ENCODE measurements at regions not wholly inside any gene's neighbourhood (a gene's known extent, or its start where the extent isn't known, plus 50 kb on each side); places are given as distances from the start of the nearest gene placed in this dataset.
"Not testable (repeated sequence)": the region's sequence is repeated elsewhere in the genome, so short reads cannot be mapped to it uniquely, and the experiment has no call there.

DNA sequence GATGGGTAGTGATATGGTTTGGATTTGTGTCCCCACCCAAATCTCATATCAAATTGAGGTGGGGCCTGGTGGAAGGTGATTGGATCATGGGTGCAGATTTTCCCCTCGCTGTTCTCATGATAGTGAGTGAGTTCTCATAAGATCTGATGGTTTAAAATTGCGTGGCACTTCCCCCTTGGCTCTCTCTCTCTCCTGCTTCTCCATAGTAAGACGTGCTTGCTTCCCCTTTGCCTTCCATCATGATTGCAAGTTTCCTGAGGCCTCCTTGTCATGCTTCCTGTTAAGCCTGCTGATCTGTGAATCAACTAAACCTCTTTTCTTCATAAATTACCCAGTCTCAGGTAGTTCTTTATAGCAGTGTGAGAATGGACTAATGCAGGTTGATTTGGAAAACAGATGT lies 223.2 kb upstream of the APCDD1 start:
- DNase-seq, result no peak

DNA sequence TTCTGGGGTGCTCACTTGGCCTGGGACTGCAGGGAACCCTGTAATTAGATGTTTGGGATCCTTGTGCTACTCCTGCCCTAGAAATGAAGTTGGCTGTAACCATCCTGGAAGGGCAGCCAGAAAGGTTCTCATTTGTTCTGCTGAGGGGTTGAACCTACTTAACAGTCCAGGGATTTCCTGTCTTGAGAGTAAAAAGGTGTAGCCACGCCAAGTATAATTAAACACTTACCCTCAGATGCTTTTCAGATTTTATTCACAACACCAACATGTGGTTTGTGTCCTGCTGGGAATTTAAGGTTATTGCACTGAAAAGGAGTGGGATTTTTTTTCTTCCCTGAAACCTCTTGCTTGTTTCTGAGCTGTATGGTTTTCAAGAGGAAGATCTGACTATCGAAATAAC lies 222.4 kb upstream of the APCDD1 start:
- DNase-seq, result no peak

GRCh38 chr18:10233082-10233875 lies 221.2 kb upstream of the APCDD1 start:
- DNase-seq, result no peak

GRCh38 chr18:10234281-10234680 lies 220.2 kb upstream of the APCDD1 start:
- DNase-seq, result no peak

DNA sequence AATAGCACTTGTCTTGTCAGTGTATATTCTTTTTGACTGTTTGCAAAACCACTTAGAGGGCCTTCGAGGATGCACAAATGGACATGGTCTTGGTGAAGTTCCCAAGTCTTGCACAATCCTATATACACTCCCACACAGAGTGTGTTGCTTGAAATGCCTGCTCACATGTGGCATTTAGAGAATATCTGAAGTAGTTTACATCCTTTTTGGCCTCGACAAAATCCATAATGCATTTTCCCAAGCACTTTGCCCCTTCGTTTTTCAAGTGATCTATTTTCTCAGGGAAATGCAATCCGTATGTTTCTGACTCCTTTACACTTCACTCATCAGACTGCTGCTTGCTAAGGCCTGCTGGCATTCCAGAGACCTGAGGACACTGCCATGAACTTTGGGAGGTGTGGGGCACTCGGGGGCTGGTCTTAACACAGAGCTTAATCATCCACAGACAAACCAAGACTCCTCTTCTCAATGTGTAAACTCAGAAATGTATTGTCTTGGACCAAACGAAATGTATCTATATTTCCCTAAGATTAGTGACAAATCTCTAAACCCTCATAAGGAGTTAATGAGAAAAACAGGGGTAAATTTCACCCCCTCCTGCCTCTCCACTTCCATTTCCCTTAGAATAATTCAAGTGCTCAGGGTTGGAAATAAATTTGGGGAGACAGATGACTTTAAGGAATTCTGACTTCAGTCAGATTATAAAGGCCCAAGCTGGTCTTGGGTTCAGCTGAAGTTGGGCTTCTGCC lies 219.3 kb upstream of the APCDD1 start:
- DNase-seq, result peak; percentile 49

DNA sequence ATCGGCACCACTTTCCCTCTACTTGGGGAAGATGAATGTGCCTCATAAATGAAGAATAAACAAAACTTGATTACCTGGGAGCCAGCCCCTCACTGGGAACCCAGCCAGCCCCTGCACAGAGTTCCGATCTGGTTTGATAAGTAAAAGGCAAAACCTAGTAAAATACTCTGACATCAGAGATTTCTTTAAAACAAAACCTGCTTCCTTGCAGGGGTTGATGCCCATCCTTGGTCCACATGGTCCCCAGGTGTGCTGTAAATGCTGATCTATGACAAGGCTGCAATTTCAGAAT lies 218.8 kb upstream of the APCDD1 start:
- DNase-seq, result no peak

DNA sequence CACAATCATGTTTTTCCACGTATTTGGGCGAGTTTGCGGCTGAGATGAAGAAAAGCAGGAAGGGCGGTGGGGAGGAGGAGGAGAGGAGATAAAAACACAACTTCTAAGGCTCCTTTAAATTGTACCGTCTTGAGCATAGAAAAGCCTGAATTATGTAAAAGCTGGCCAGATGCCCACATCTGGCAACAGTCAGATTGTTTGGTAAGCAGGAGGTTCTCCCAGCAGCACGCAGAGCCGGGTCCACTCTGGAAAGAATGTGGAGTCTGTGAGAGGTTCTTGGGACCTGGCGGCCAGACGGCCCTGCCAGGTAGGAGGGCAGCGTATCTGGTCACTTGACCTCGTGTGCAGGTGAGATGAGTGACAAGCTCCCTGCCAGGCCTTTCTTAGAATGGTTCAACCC lies 215.3 kb upstream of the APCDD1 start:
- no peak for DNase-seq

DNA sequence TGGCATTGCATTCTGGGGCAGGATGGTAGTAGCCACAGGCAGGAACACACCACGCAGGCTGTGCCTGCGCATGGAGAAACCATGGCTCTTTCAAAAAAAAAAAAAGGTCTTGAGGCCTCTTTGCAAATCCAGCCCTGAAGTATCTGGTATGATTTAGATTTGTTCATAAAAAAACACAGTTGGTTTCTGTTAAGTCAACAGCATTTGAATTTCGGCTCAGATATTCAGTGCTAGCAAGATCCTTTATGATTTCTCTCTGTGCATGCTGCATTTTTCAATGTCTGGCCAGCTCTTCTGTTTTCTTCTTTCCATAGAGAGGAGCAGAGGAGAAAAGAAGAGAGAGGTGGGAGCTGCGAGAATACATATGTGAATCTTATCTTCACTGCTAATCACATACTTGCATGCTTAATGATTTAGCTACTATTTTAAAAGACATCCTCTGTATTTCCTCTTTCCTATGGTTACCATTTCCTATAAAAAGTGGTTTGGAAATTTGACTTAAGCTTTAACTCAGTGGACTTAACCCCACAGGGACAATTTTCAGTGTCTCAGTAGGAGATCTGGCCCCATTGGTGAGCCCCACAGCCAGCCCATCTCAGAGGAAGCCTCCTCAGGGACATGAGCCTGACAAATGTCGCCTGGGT lies 214.3 kb upstream of the APCDD1 start:
- DNase-seq, result no peak

DNA sequence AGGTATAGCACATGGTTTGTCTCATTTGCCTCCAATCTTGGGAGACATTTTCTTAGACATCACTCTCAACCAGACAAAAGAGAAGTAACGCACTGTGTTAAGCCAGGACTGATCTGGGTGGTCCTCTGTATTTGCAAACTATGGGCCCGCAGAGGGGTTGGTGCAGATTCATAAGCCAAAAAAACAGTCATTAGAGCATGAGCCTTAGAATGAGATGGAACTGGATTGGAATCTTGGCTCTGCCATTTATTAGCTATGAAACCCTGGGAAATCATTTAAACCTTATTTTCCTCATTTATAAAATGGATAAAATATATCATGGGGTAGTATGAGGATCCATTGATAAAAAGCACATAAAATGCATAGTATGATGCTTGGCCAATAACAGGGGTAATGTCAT lies 213.5 kb upstream of the APCDD1 start:
- no peak for DNase-seq

DNA sequence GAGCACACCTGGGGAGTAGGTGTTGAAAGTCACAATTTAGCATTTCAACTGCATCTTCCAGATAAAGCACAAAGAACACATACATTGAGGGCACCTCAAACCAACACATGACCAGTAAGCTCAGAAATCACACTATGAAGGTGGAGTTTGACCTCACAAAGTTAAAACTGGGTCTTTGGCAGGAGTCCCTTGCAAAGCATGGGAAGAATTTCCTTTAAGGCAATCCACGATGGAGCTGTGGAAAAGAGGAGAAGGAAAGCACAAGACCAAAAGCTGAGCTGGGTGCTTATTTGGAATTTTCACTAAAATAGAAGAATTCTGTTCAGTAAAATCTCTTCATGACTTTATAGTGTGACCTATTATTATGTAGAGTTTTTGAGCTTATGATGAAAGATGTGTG lies 212.9 kb upstream of the APCDD1 start:
- DNase-seq, result no peak

DNA sequence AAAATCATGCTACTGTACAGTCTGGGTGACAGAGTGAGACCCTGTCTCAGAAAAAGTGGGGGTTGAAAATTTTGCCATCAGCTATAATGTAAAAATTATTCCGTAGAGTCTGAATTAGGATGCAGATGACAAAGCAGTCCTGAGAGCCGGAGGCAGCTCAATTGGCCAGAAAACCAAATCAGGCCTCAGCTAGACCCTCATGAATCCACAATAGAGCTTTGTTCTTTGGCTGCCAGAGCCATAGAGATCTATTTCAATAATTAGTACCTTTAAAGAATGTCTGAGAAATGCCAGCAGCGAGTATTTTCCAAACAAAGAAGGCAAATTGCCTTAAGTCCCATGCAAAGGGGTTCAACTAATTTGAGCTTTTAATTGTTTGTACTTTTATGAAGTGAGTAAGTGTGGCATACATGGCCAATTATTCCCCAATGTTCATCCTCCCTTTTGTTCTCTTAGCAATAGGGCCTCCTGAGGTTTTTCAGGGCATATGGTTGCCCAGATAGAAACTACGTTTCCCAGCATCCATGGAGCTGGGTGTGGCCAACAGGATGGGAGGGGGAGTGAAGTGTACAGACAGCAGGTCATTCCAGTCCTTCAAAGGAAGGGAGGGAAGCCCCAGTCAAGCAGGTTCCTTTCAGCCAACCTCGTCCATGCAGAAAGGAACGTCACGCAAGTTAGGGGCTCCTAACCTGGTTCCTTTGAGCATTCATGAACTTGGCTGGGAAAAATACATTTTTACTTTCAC lies 211.3 kb upstream of the APCDD1 start:
- DNase-seq, result no peak

DNA sequence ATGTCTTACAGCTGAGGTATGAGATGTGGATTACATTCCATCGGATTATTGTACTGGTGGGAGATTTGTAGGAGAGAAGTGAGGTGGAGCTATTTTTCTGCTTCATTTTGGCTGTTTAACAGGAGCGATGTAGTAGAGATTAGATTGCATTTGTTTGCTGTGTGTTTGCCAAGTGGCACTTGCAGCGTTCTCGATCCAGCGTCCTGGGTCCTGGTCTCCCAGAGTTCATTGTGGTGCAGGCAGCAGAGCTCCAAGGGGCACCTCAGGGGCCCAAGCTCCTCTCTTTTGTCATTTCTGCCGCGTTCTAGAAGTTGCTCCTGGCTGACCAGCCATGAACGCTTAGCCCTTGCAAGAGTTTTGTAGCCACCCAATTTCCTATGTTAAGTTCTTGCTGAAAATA lies 210.1 kb upstream of the APCDD1 start:
- no peak for DNase-seq

GRCh38 chr18:10245031-10245845 lies 209.2 kb upstream of the APCDD1 start:
- no peak for DNase-seq

GRCh38 chr18:10245846-10246175 lies 208.6 kb upstream of the APCDD1 start:
- DNase-seq, result no peak

- no peak for DNase-seq
Observed at GRCh38 chr18:10247021-10247741, 207.3 kb upstream of the APCDD1 start.

DNA sequence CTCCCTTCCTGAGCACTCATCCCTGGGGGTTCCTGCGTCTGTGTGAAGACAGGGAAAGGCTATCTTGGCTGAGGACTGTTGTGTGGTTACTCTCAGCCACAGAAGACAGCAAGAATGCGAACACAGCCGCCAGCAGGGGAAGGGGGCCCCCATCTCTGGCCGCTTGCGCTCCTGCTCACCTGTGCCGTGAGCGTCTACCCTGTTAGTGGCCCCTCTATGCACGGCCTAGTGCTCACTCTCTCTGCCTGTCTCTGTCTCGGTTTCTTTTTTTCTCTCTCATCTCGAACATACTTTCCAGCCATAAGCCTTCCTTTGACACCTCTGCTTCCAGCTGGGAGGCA lies 206.7 kb upstream of the APCDD1 start:
- DNase-seq, result no peak

DNA sequence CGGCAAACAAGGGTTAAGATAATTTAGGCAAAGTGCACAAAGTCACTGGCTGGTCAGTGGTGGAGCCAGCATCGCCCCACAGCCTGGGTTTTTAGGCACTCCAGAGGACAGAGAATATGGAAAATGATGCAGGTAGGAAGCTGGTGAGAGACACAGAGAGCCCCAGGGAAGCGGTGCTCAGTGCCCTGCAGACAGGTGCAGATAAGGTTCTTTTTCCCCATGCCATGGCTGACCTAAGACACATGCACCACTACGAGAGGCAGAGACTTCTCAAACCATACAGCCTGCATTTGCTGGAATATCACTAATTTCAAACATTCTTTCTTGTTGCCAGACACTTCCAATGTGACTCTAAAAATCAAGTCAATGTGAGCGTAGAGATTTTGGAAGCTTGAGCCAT lies 205.7 kb upstream of the APCDD1 start:
- DNase-seq, result no peak

DNA sequence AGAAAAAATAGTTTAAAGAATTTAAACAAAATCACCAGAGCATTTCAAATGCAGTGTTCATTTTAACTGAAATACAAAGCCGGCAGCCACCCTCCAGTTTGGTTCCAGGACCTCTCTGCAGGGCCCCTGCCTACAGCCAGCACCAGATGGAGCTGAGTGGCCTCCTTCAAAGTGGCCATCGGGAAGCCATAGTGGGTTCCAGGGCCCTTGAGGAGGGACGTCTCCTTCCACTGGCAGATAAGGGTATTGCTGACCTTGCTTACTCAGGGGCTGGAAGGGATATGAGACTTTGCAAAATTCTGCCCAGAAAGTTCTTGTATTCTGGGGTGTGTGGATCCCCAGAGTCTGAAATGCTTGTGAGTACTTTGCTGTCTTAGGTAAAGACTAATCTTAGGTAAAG lies 205.2 kb upstream of the APCDD1 start:
- DNase-seq, result no peak

DNA sequence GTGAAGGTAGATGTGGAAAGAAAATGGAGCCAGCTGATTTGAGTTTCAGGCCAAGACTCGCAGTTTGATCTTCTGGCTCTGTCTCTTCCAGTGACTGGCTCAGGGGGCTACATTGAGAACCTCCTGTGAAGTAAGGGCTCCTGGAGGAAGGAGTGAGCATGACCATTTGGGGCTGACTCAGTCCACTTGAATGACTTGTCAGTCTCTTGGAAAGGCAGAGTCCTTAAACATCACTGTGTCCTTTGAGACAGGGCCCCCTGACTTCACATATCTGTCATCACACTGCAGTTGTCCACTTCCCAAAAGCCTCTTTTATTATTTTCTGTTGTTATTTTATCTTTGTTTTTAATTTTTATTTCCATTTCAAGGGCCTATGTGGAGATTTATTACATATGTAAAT lies 204.6 kb upstream of the APCDD1 start:
- no peak for DNase-seq

DNA sequence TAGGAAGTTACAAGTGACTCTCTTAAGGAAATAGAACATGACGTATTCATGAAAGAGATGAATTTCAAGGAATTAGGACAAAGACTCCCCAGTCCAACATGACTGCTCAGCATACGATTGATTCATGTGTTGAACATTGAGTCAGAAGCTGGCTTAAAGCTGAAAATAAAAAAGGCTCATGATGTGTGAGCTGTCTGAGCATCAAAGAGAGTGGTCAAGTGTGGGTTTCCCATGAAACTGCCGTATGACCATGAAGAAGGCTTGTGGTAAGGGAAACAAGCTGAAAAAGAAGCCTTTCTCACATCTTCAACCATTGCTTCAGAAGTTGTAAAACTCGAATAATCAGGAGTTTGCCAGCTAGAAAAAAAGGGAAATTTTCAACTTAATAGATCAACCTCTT lies 201.9 kb upstream of the APCDD1 start:
- DNase-seq, result no peak

DNA sequence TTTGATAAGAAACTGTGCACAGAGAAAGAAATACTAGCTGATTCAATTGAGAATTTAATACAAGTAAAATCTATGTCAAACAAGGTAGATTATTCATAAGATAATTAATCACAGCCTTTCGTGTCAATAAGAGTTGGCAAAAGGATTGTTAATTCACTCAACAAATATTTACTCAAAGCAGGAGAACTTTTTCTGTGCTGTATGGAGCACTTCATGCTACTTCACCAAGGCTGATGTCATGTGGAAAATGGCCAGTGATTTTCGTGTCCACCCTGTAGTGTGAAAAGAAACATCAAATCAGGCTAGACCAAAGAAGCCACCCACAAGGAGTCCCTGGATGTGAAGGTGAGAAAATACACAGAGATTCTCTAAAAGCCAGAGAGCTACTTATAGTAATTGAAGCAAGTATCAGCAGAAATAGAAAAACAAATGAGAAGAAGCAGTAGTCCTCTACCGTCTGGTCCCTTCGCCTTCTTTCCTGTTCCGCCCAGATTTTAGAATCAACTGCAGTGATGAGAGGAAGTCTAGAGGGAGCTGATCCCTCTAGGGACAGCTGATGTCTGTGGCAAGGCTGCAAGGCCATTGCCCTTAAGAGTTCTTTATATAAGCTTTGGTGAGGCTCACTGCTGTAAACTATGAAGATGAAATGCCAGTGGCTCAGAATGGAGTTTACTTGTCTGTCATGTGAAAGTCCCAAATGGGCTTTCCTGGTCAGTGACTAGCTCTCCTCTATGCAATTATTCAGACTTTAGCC lies 201.3 kb upstream of the APCDD1 start:
- no peak for DNase-seq

DNA sequence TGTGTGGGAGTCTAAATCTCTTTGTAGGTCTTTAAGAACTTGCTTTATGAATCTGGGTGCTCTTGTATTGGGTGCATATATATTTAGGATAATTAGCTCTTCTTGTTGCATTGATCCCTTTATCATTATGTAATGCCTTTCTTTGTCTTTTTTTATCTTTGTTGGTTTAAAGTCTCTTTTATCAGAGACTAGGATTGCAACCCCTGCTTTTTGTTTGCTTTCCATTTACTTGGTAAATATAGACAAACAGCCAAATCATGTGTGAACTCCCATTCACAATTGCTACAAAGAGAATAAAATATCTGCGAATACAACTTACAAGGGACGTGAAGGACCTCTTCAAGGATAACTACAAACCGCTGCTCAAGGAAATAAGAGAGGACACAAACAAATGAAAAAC lies 198.2 kb upstream of the APCDD1 start:
- DNase-seq, result not testable (repeated sequence)

Data from kidney glomerular epithelial cell (primary cell).